ENCODE measurements at regions not wholly inside any gene's neighbourhood (a gene's known extent, or its start where the extent isn't known, plus 50 kb on each side); places are given as distances from the start of the nearest gene placed in this dataset.

GRCh38 chr2:221655300-221655699 is 83.2 kb upstream of the EPHA4 start:
- no peaks in the 10 kb centered on the region for H3K4me1 ChIP-seq (ENCODE audit: control insufficient read depth, insufficient read depth, low read length)
- POLR2A ChIA-PET (ENCODE audit: unreplicated experiment): no interaction called here
- CTCF ChIA-PET: interaction anchor here (1.2 kb wide), 1 partner anchor 24 kb away, joined by 4 read pairs; no protein-coding TSS in a partner anchor
- H3K36me3 ChIP-seq (ENCODE audit: control insufficient read depth, insufficient read depth, low read length): no peaks in the 10 kb centered on the region
- no peak overlapping the region for H2BK5ac ChIP-seq (ENCODE audit: low read depth, low read length, poor library complexity, severe bottlenecking)
- no peak overlapping the region for H3K4me3 ChIP-seq (ENCODE audit: insufficient read depth, low read depth, low read length)
- no peak overlapping the region for H3K14ac ChIP-seq (replicated peaks; ENCODE audit: low read depth, low read length)
- H3K9ac ChIP-seq (ENCODE audit: low read depth, low read length): no peak overlapping the region
- no CpG with 5 or more reads among the region's 3 CpGs for WGBS, 2 experiments (ENCODE audit: extremely low coverage in 2 of 2, insufficient read length in 1 of 2)
- in situ Hi-C loops (cut with MboI; ENCODE audit: low sequenced_read_pairs): no loop called here
- no peak overlapping the region for H2AK9ac ChIP-seq (replicated peaks; ENCODE audit: low read depth, low read length, poor library complexity)
- no peak overlapping the region for H4K91ac ChIP-seq (ENCODE audit: insufficient read depth, low read depth, low read length)
- H2BK120ac ChIP-seq (ENCODE audit: low read depth, low read length): no peak overlapping the region
- H3K56ac ChIP-seq (ENCODE audit: extremely low read depth, insufficient read depth, low read length): no peak overlapping the region
- ATAC-seq (ENCODE audit: low read depth) (no peak), DNase-seq (no peak)
- H3K4me2 ChIP-seq (ENCODE audit: low read depth, low read length): no peak overlapping the region
- H3K9me1 ChIP-seq (ENCODE audit: insufficient read depth, low read length): no peaks in the 10 kb centered on the region
- no peak overlapping the region for H3K23ac ChIP-seq (ENCODE audit: low read depth, low read length)
- H2BK20ac ChIP-seq (ENCODE audit: low read depth, low read length): no peak overlapping the region
- H3K9me3 ChIP-seq (ENCODE audit: control insufficient read depth, insufficient read depth, low read length): no peaks in the 10 kb centered on the region
- BruUV-seq (replicated peaks): no TSS peak
- no peaks in the 10 kb centered on the region for H3K79me1 ChIP-seq (ENCODE audit: low read depth in 1 of 2, low read length in 2 of 2)
- H2AFZ ChIP-seq (replicated peaks; ENCODE audit: low read length, poor library complexity): no peak overlapping the region
- no peak overlapping the region for H3K27ac ChIP-seq (ENCODE audit: insufficient read depth, low read length)
- no peak overlapping the region for H4K5ac ChIP-seq (ENCODE audit: low read depth, low read length)
- no peak overlapping the region for H2AK5ac ChIP-seq (ENCODE audit: low read depth, low read length)
- dilution Hi-C loops (cut with HindIII; ENCODE audit: low sequenced_read_pairs, unreplicated experiment): no loop called here
- H2BK15ac ChIP-seq (ENCODE audit: low read depth, low read length): no peak overlapping the region
- H4K20me1 ChIP-seq (ENCODE audit: insufficient read depth, low read length): no peaks in the 10 kb centered on the region
- no peak overlapping the region for H4K8ac ChIP-seq (ENCODE audit: low read depth in 2 of 2, low read length in 2 of 2)
- TF ChIP-seq BHLHE40 (IDR thresholded peaks at IDR 0.05; ENCODE audit: low read depth, low read length): no peak
- TF ChIP-seq ELK1 (IDR thresholded peaks at IDR 0.05; ENCODE audit: borderline replicate concordance, low read depth, low read length): no peak
- no peak for TF ChIP-seq FOS (IDR thresholded peaks at IDR 0.05; ENCODE audit: low read depth, low read length)
- TF ChIP-seq POLR2A (IDR thresholded peaks at IDR 0.05; ENCODE audit: low read depth, low read length): no peak
- TF ChIP-seq MAZ (IDR thresholded peaks at IDR 0.05; ENCODE audit: borderline replicate concordance, low read depth, low read length): no peak
- TF ChIP-seq CEBPB (IDR thresholded peaks at IDR 0.05; ENCODE audit: low read depth, low read length): no peak
- TF ChIP-seq RAD21 (IDR thresholded peaks at IDR 0.05; ENCODE audit: low read length): no peak
- no peak for TF ChIP-seq RFX5 (IDR thresholded peaks at IDR 0.05; ENCODE audit: low read depth, low read length)
- TF ChIP-seq CHD1 (IDR thresholded peaks at IDR 0.05; ENCODE audit: low read depth, low read length): no peak
- no peak for TF ChIP-seq NFE2L2 (IDR thresholded peaks at IDR 0.05; ENCODE audit: low read depth, low read length)
- TF ChIP-seq RCOR1 (IDR thresholded peaks at IDR 0.05; ENCODE audit: insufficient replicate concordance, low read length): no peak
- no peak overlapping the region for H3K18ac ChIP-seq (ENCODE audit: low read depth, low read length)
- intact Hi-C loops (cut with micrococcal nuclease): no loop called here
- H3K4ac ChIP-seq (ENCODE audit: low read depth, low read length): no peak overlapping the region
- no peaks in the 10 kb centered on the region for H3K27me3 ChIP-seq (ENCODE audit: control insufficient read depth, insufficient read depth, low read length)
